22Rv1 (cell line): ENCODE measurements at regions not wholly inside any gene's neighbourhood (a gene's known extent, or its start where the extent isn't known, plus 50 kb on each side); places are given as distances from the start of the nearest gene placed in this dataset.

Experiments
- H3K27ac ChIP-seq: fragments of 450-650 bp; 2 replicates; pipeline ENCODE4 v1.5.1; 2017
- ZFX ChIP-seq: fragments of 450-650 bp; IDR thresholded peaks from 2 replicates; pipeline ENCODE4 v1.6.1; 2017; ENCODE audit warnings: antibody characterized with exemption, borderline replicate concordance
- TF ChIP-seq, protein P1 (sequence below): fragments of 450-650 bp; IDR thresholded peaks from 2 replicates; pipeline ENCODE4 v1.5.1; 2017; ENCODE audit warnings: mild to moderate bottlenecking

DNA sequence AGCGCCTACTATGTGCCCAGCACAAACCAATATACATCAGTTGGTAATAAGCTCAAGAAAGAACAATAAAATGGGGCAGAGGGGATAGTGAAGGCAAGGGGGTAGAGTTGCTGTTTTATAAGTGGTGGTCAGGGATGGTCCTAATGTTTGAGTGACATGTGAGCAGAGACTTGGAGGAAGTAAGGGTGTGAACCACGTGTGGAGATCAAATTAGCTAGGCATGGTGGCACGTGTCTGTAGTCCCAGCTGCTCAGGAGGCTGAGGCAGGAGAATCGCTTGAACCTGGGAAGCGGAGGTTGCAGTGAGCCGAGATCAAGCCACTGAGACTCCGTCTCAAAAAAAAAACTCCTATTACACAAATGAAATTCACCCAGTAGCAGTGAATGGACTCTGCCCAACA is 56.5 kb downstream of the IRX6 start:
- TF ChIP-seq, protein P1, sequence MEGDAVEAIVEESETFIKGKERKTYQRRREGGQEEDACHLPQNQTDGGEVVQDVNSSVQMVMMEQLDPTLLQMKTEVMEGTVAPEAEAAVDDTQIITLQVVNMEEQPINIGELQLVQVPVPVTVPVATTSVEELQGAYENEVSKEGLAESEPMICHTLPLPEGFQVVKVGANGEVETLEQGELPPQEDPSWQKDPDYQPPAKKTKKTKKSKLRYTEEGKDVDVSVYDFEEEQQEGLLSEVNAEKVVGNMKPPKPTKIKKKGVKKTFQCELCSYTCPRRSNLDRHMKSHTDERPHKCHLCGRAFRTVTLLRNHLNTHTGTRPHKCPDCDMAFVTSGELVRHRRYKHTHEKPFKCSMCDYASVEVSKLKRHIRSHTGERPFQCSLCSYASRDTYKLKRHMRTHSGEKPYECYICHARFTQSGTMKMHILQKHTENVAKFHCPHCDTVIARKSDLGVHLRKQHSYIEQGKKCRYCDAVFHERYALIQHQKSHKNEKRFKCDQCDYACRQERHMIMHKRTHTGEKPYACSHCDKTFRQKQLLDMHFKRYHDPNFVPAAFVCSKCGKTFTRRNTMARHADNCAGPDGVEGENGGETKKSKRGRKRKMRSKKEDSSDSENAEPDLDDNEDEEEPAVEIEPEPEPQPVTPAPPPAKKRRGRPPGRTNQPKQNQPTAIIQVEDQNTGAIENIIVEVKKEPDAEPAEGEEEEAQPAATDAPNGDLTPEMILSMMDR: no peak
- no peak for TF ChIP-seq ZFX
- no peak overlapping the region for H3K27ac ChIP-seq

DNA sequence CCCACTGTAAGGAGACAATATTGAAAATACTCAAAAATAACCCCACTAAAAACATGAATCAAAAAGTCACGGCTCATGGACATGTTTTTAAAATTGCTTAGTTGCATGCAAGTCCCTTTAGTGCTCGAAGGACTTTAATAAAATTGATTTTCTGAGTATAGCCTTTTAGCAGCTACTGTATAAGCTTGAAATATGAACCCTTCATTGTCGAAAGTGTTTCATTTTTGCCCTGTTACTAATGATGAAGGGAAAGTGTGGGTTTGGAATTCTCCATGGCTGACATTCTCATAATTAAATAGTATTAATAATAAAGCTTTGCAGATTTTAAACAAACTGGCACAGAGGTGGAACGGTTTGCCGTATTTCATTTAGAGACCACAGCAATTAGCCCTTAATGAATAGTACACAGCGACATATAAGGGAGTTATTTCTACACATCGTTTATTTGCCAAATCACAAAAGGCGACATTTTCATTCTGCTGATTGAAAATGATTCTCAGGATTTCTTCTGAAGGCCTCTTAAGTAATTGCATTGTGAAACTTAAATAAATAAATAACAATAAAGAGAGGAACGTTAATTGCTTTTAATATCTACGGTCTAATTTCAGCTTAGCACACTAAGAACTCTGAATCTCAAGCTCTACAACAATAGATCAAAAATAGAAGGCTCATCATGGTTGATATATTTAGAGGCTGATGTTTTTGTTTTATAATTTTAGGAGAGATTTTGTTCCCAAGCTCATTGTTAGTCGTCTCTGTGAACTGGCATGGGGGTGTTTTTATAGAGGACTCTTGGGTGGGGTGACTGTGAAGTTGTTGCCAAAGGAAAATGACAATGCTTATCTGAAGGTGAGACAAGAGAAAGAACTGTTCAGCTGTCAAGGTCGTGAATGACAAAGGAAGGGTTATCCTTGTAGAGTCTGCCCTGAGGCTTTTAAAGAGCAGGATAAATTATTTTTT is 60.6 kb downstream of the IRX6 start:
- no peak overlapping the region for H3K27ac ChIP-seq
- TF ChIP-seq, protein P1: no peak
- no peak for TF ChIP-seq ZFX

DNA sequence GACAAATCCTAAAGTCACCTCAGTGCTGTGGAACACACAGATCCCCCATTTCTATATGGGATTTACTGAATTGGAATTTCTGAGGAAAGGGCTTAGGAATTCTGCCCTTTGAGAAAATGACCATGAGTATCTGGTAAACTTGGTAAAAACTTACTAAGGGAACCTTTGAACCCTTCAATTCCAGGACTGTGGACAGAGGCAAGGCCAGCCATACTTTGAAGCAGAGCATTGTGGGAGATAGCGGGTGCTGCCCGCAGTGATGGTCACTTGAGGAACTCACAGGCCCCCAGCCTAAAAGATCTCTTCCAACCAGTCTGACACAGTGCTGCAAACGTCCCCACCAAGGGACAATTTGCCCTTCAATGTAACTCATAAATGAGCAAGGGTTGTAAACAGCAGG is 61.4 kb downstream of the IRX6 start:
- H3K27ac ChIP-seq: no peak overlapping the region
- TF ChIP-seq ZFX: no peak
- TF ChIP-seq, protein P1: no peak

DNA sequence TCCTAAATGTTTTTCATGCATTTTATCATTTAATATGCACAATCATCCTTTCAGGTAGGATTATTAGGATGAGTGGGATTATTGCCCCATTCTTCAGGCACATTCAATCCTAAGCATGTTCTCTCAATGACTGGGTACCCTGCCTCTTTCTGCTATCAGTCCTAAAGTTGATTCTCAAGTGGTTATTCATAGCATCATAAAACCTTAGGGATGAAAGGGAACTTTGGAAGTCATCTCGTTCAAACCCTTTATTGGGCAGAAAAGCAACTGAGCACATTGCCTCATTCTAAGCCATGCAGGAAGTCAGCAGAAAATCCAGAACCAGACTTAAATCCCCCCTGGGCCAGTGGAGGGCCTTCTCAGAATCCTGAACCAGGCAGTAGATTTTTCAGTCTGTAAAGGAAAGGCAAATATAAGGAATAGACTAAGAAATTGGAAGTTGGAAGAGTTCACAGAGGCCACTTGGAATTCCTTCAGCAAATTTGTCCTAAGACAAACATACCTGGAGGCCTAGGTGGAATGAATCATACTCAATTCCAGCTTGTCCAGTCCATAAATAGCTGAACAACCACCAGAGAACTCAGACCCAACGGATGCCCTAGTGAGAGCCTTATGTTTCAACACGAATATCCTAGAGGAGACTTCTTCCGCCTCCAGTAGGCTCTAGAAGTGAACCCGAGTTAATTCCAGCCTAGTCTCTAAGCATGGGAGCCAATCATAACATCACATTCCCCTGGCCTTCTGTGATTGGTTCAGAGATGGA is 62.7 kb downstream of the IRX6 start:
- TF ChIP-seq, protein P1: no peak
- no peak for TF ChIP-seq ZFX
- H3K27ac ChIP-seq: peak overlapping the region; percentile 34; the same call in 1 of the 2 replicates

DNA sequence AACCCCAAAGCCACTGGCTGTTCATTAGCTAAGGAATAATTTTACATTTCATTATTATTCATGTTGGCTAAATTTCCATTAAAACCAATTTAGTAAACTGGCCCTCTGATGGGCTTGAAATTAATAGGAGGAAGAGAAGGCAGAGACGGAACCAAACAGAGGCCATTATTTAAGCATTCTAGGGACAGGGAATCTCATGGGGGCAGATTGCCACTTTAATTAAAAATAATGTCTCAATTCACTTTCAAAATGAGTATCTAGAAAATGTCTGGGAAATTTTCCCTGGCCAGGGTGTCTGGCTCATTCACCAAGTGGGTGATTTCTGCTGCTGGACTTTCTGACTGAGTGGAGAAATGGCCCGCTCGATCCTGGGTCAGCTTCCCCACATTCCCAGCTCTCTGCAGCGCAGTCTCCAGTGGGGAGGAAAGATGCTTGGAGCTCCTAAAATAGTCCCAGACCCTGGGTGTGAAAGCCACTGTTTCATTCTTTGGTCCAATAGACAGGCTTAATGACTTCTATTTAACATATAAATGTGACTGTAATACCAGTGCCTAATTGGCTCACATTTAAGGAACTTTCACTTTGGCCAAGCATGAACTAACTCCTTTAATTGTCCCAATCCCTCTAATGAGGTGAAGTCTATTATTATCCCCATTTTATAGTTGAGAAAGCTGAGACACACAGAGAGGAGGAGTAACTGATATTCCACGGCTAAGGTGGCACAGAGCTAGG is 64.3 kb downstream of the IRX6 start:
- no peak overlapping the region for H3K27ac ChIP-seq
- TF ChIP-seq ZFX: no peak
- TF ChIP-seq, protein P1: no peak

DNA sequence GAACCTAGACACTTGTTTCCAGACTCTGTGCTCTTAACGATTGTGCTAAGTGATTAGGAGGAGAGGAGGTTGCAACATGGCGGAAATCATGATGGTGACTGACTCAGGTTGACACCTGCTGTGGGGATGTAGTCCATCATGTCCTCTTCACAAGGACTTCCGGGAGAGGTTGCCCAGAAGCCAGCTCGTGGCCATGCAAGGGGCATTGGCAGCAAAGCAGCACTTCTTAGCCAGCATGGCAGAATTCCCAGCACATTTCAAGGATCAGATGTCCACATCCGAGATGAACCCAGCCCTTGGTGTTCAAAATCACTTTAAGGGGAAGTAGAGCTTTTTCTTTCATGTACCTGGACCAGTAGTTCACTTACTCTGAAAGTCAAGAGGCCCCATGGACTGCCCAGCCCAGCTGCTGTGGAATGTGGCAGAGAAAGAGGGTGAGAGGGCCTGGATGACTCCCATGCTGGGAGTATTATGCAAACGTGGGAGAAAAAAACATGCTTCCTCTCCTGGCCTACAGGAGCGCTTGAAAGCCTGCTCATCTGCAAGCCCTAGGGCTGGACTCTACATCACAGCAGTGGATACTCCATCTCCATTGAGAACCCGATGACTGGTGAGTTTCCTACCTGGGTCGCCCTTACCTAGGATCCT is 65.5 kb downstream of the IRX6 start:
- TF ChIP-seq, protein P1: no peak
- TF ChIP-seq ZFX: no peak

More for the DNA sequence above, 65.5 kb downstream of the IRX6 start:
- no peak overlapping the region for H3K27ac ChIP-seq
